ENCODE measurements at regions not wholly inside any gene's neighbourhood (a gene's known extent, or its start where the extent isn't known, plus 50 kb on each side); places are given as distances from the start of the nearest gene placed in this dataset.

- DNase-seq (ENCODE audit: low spot score) = no peak
Observed at GRCh38 chr9:1331546-1332038, 281.4 kb downstream of the DMRT2 start.

DNA sequence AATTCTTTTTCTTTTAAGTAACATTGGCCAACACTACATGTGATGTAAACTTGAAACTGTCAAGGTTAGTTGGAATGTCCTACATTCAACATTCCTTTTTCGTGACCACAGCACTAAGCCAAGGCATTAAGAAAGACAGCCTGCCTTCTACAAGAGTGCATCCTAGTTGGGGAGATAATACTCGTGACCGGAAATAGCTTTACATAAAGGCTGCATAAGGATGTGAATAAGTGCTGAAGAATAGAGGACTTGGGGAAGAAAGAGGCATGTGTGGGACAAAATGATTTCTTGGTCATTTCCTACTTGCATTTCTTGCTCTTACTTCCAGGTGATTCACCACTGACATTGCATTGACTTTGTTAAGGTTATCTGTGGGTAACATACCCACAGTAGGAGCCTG lies 282.0 kb downstream of the DMRT2 start:
- DNase-seq (ENCODE audit: low spot score) = no peak

GRCh38 chr9:1335174-1335573 lies 285.0 kb downstream of the DMRT2 start:
- no peak for DNase-seq (ENCODE audit: low spot score)

- no peak for DNase-seq (ENCODE audit: low spot score)
Observed at GRCh38 chr9:1337169-1337568, 287.0 kb downstream of the DMRT2 start.

- no peak for DNase-seq (ENCODE audit: low spot score)
Observed at GRCh38 chr9:1340390-1340789, 290.2 kb downstream of the DMRT2 start.

GRCh38 chr9:1353291-1353690 lies 303.1 kb downstream of the DMRT2 start:
- DNase-seq (ENCODE audit: low spot score) = no peak

DNA sequence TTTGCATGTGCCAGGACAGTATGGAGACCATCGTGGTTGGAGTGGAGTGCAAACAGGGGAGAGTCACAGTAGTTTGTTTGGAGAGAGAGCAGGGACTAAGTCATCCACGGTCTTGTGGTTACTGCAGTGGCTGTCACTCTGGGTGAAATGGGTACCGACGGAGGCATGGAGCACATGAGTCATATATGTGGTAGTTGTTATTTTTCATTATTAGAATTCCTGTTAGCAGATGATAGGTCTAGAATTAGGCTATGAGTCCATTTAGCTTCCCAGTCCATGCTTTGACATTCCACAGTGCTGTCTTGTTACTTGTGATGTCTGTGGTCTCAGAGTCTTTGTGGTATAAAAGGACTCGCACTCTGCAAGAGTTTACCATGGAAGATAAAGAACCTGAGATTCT lies 303.9 kb downstream of the DMRT2 start:
- DNase-seq (ENCODE audit: low spot score) = no peak

GRCh38 chr9:1354606-1355005 lies 304.4 kb downstream of the DMRT2 start:
- DNase-seq (ENCODE audit: low spot score) = no peak

- DNase-seq (ENCODE audit: low spot score) = no peak
Observed at GRCh38 chr9:1355656-1356055, 305.5 kb downstream of the DMRT2 start.

GRCh38 chr9:1362845-1363244 lies 312.7 kb downstream of the DMRT2 start:
- DNase-seq (ENCODE audit: low spot score) = no peak

DNA sequence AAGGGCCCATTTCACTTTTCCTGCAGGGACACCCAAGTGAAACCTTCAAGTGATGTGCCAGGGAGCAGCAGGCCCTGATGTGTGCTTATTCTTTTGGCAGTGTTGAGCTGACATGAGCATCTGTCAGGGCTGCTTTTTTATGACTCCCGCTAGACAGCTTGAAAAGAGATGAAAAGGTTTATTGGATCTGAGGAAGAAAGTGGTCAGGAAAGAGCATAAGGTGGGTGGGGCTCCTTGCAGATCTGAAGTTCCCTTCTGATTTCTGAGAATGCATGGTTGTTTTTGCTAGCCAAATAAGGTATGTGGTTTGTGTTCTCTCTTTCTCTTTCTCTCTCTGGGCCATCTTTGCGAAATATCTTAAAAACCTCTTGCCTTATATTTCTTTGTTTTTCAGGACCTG lies 316.1 kb downstream of the DMRT2 start:
- no peak for DNase-seq (ENCODE audit: low spot score)

- no peak for DNase-seq (ENCODE audit: low spot score)
Observed at GRCh38 chr9:1369297-1369696, 319.1 kb downstream of the DMRT2 start.

DNA sequence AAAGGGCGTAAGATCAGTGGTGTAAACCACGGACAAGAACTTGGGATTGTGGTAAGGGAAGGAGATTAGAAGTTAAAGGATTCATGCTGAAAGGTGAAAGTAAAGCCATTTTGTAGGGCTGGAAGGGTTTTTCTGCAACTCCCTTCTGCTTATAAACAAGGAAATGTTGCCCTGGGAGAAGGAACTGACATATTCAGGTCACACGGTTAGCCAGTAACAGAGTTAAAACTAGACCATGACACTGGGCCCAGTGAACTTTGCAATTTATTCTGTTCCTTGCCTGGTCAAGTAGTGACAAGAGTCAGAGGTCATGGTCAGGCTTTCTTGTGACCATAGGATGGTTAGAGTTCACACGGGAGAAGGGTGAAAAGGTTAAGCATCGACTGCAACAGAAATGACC lies 323.3 kb downstream of the DMRT2 start:
- no peak for DNase-seq (ENCODE audit: low spot score)

GRCh38 chr9:1383899-1384455 lies 333.8 kb downstream of the DMRT2 start:
- no peak for DNase-seq (ENCODE audit: low spot score)

GRCh38 chr9:1384816-1385215 lies 334.7 kb downstream of the DMRT2 start:
- no peak for DNase-seq (ENCODE audit: low spot score)

DNA sequence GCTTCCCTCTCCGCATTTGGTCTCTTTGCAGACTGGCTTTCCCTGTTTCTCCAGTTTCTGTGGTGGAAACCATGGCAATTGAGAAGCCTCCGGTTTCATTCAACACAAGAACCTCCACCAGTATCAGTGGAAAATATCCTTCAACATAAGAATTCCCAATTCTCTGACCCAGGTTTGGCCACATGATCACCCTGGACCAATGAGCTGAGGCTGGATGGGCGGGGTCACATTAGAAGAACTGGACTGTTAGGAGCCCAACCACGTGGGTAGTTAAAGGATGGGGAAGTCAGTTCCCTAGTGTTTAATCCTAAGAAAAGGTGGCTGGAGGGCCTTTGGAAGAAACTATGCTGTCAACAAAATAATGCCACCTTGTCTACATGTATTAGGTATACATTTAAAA lies 336.3 kb downstream of the DMRT2 start:
- DNase-seq (ENCODE audit: low spot score) = no peak

DNA sequence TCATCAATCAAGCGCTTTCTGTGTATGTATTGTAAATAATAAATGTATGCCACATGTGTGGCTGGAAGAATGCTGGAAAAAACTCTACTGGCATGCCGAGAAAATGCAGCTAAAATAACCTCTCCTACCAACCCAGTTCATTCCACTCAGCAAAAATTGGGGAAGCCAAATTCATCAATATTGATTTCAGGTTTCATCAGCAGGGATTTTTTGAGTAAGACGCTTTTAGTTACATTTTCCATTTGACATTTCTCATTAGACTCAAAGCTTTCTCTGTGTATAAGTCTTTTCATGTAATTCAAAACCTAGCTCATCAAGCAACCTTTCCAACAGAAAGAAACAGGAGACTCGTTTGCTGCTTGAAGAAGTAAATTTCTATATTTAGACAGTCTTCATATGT lies 338.1 kb downstream of the DMRT2 start:
- no peak for DNase-seq (ENCODE audit: low spot score)

DNA sequence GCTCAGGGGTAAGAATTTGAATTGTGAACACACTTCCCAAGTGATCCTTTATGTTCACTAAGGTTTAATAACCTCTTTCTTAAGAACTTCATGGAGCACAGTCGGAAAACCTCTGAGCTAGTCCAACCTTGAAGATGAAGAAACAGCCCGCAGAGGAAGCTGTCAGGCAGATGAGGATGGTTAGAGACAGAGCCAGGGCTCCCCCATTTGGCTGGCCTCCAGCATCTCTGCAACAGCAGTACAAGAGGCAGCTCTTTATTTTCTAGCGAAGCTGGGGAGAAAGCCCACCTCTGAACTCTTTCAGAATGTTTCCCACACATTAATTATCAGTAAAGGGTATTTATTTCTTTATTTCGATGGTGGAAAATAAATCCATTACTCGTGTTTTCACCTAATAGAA lies 350.8 kb downstream of the DMRT2 start:
- peak; percentile 2 for DNase-seq (ENCODE audit: low spot score)

DNA sequence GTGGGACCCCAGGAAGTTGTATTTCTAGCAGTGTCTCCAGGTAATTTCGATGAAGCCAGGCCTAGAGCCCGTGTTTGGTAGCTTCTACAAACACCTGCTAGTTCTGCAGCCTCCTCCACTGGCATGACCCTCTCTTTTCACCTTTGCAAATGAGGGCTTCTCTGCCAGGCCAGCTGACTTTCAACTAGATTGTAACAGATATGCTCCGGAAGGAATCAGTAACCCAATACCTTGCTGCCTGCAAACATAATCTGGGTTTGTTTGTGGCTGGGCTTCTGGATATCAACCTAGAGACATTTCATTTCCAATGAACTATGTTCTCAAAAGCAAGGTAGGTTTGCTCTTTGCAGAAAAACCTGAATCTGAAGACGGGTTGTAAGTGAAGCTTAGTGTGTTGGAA lies 354.8 kb downstream of the DMRT2 start:
- no peak for DNase-seq (ENCODE audit: low spot score)

DNA sequence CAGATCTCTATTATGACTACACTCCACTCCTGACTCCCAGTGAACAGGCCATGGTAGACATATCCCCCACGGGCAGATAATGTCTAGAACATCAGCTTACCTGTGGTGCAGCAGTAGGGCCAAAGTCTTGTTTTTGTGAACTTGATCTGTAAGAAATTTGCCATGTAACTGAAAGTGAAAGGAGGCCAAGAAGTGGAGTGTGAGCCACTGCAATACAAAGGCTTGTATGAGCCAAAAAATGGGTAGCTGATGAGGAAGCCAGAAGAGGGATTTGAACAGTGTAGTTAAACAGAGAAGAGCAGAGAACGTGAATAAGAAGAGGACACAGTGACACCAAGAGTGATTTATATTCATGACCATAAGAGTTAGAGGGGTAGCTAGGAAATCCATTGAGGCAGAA lies 361.7 kb downstream of the DMRT2 start:
- no peak for DNase-seq (ENCODE audit: low spot score)

DNA sequence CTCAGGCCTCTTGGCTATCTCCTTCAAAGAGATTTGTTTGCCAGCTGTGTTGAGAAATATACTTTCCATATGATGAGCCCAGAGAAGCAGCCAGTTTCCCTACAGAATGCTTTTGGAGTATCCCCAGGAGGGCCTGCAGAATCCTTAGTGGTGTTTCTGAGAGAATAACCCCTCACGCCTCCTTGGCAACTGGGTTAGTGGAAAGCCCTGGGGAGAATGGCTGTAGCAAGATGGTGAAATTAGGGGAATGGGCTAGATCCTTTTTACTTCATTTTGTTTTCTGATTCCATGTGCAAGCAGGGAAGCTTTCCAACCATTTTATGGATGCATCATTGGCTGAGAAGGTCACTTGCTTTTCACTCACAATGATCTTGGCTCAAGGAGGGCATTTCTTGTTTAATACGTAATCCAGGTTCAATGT lies 364.6 kb downstream of the DMRT2 start:
- DNase-seq (ENCODE audit: low spot score) = no peak

GRCh38 chr9:1415146-1415545 lies 365.0 kb downstream of the DMRT2 start:
- no peak for DNase-seq (ENCODE audit: low spot score)

GRCh38 chr9:1416261-1416660 lies 366.1 kb downstream of the DMRT2 start:
- DNase-seq (ENCODE audit: low spot score) = no peak

DNA sequence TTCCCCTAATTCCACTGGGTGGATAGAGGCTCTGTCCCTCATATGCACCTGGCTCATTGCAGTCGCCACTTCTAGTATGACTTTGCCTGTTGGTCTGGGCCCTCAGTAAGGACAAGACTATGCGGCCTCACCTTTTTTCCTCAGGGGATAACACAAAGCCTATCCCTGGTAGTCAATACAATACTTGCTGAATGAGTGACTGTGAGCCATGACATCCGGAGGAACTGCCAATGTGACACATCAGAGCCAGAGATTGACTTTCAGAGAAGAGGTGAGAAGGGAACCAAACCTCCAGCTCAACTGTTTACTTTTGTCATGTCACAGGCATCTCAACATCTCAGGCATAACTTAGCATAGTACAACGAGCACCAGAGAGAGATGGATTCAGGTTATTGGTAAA lies 371.3 kb downstream of the DMRT2 start:
- DNase-seq (ENCODE audit: low spot score) = no peak

- DNase-seq (ENCODE audit: low spot score) = no peak
Observed at GRCh38 chr9:1427875-1428274, 377.7 kb downstream of the DMRT2 start.

Data from NAMALWA (cell line).